Naive thymus-derived CD8-positive, alpha-beta T cell (primary cell): ENCODE measurements at regions not wholly inside any gene's neighbourhood (a gene's known extent, or its start where the extent isn't known, plus 50 kb on each side); places are given as distances from the start of the nearest gene placed in this dataset.

ENCODE experiments used
- ATAC-seq, 2 donors: fragments of 150-1000 bp; cut with Tn5 transposase in 1 of 2; sonication (Bioruptor Pico), chemical (Tn5 transposase) in 1 of 2; 1 replicate in 1 of 2; 2 replicates in 1 of 2; pipeline ENCODE4 v1.10.0; 2021; ENCODE audit warnings: mild to moderate bottlenecking in 2 of 2, moderate library complexity in 2 of 2
- POLR2A ChIA-PET: fragments of 350-600 bp; sonication (Branson Sonifier 250); formaldehyde crosslinking; loops from one replicate; lab custom pipeline; 2021; ENCODE audit warnings: antibody characterized with exemption; lab: Charles Lee
- DNase-seq, 10 donors: peaks; one replicate each; pipeline versions ENCODE4 v3.0.0 to v3.0.0-alpha.2; 2020 to 2022
- H3K27ac Mint-ChIP-seq, 10 donors: one replicate each; pipeline ENCODE4 v1.8.0; 2020 to 2022; ENCODE audit warnings: mild to moderate bottlenecking in 10 of 10, mixed read lengths in 10 of 10, moderate library complexity in 4 of 10, inconsistent platforms in 1 of 10
- H3K27me3 Mint-ChIP-seq, 5 donors: one replicate each; pipeline ENCODE4 v1.8.0; 2021 to 2022; ENCODE audit warnings: mixed read lengths in 5 of 5
- H3K36me3 Mint-ChIP-seq, 3 donors: one replicate each; pipeline ENCODE4 v1.8.0; 2020 to 2022; ENCODE audit warnings: mixed read lengths in 3 of 3, mild to moderate bottlenecking in 2 of 3, inconsistent platforms in 1 of 3
- H3K4me1 Mint-ChIP-seq, 4 donors: one replicate each; pipeline ENCODE4 v1.8.0; 2021 to 2022; ENCODE audit warnings: mixed read lengths in 4 of 4
- H3K4me3 Mint-ChIP-seq, 10 donors: one replicate each; pipeline ENCODE4 v1.8.0; 2020 to 2022; ENCODE audit warnings: mild to moderate bottlenecking in 10 of 10, mixed read lengths in 10 of 10, moderate library complexity in 6 of 10, inconsistent platforms in 1 of 10
- H3K9me3 Mint-ChIP-seq, 9 donors: one replicate each; pipeline ENCODE4 v1.8.0; 2020 to 2022; ENCODE audit warnings: mixed read lengths in 9 of 9, mild to moderate bottlenecking in 3 of 9, inconsistent platforms in 1 of 9, moderate library complexity in 1 of 9

- Mint-ChIP-seq H3K27ac (peak overlapping the region in 9 of 10 donors; percentile 86 to 99 (median 98)), H3K4me3 (peak overlapping the region; percentile 79 to 94 (median 86)), H3K27me3 (no peaks in the 10 kb centered on the region), H3K4me1 (peaks cover 13 to 66% (median 54%) of the 10 kb centered on the region in 4 donors), H3K9me3 (no peaks in the 10 kb centered on the region), H3K36me3 (peaks cover 20 to 85% (median 68%) of the 10 kb centered on the region in 3 donors)
- POLR2A ChIA-PET, result interaction anchor here (0.7 to 34.2 kb wide), 15 partner anchors 8 to 657 kb away, joined by 3 to 760 read pairs (median 4); no protein-coding TSS in a partner anchor
- no peak for DNase-seq
- ATAC-seq, result no peak
Observed at GRCh38 chr14:22505309-22505696, 83.7 kb downstream of the DAD1 start.

DNA sequence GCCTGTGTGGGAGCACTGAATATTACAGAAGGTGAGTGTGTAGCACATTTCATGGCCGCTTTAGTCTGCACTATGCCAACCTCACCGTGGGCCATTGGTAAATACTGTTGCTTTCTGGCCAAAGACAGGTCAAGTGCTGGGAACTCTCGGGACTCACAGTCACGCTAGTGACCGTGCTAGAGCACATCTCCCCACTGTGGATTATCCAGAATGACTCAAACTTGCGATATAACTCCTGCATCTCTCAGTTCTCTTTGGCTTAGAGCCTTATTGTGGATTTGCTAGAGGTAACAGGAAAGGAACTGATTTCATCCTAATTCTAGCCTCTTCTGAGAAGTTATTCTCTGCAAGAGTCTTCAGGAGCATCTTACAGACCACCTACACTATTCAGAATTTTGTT is 86.5 kb downstream of the DAD1 start:
- Mint-ChIP-seq H3K36me3 (peaks cover 18 to 79% (median 62%) of the 10 kb centered on the region in 3 donors), H3K27me3 (no peaks in the 10 kb centered on the region), H3K9me3 (no peaks in the 10 kb centered on the region), H3K4me1 (peaks cover 11 to 54% (median 44%) of the 10 kb centered on the region in 4 donors), H3K27ac (peak overlapping the region; percentile 83 to 98 (median 94)), H3K4me3 (peak overlapping the region; percentile 80 to 93 (median 88))
- no peak for DNase-seq
- ATAC-seq, result no peak
- POLR2A ChIA-PET, result interaction anchor here (0.7 to 34.2 kb wide), 9 partner anchors 7 to 753 kb away, joined by 3 to 760 read pairs (median 9); partner anchors contain the start of gene DAD1

DNA sequence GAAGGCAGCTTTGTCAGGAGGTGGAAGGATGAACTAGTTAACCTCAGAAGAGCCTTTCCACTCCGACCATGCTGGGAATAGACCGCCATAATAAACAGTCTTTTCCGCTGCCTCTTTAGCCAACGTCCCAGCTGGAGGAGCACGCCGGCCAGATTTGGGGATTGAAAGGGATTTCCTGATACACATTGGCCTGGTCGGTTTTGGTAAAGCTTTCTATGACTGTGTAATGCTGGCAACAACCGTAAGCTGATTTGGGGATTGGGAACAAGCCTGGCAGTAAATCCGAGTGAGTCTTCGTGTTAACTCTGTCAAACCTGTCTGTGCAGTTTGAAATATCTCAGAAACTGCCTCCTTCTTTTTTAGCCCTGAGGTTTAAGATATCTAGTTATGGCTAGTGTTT is 87.0 kb downstream of the DAD1 start:
- no peaks in the 10 kb centered on the region for H3K9me3 Mint-ChIP-seq
- peak overlapping the region; percentile 83 to 98 (median 94) for H3K27ac Mint-ChIP-seq
- POLR2A ChIA-PET, result interaction anchor here (0.6 to 34.2 kb wide), 9 partner anchors 8 to 1942 kb away, joined by 3 to 760 read pairs (median 10); partner anchors contain the start of gene DAD1
- H3K4me1 Mint-ChIP-seq, result peaks cover 9 to 54% (median 43%) of the 10 kb centered on the region in 4 donors
- peak overlapping the region; percentile 80 to 93 (median 88) for H3K4me3 Mint-ChIP-seq
- H3K27me3 Mint-ChIP-seq, result no peaks in the 10 kb centered on the region
- no peak for ATAC-seq
- H3K36me3 Mint-ChIP-seq, result peaks cover 15 to 78% (median 63%) of the 10 kb centered on the region in 3 donors
- no peak for DNase-seq

DNA sequence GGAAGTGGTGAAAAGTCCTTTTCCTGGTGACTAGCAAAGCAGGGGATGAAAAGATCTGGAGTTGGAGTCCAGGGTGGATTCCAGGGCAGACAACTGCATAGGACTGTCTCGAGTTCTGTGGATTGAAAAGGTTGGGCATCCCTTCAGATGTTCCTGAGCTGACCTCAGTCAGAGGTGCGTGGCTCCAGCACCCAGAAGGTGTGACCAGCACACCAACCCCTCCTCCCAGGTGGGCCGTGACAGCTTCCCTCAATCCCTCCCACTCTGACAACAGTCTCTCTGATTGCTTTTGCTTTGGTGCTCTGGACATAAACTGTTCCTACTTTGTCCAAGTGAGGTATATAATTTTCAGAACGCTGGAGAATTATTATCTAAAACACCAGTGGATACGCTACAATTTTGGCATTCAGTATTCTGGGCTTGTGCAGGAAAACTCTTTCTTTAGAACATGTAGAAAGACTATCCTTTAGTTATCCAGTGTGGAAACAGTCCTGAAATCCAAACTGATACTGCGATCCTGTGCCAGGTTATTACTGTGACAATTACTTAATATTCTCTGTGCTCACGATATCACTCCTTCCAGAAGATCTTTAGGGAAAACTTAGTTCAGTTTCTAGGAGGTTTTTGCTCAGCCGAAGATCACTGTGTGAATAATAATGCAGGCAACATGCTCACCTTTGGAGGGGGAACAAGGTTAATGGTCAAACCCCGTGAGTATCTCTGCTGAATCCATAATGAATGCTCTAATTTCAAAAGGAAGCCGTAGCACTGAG is 87.9 kb downstream of the DAD1 start:
- H3K36me3 Mint-ChIP-seq, result peaks cover 12 to 73% (median 60%) of the 10 kb centered on the region in 3 donors
- H3K4me1 Mint-ChIP-seq, result peaks cover 6 to 55% (median 37%) of the 10 kb centered on the region in 4 donors
- H3K9me3 Mint-ChIP-seq, result no peaks in the 10 kb centered on the region
- no peak for DNase-seq
- peak overlapping the region; percentile 80 to 93 (median 88) for H3K4me3 Mint-ChIP-seq
- H3K27me3 Mint-ChIP-seq, result no peaks in the 10 kb centered on the region
- ATAC-seq, result no peak
- H3K27ac Mint-ChIP-seq, result peak overlapping the region; percentile 83 to 98 (median 94)
- POLR2A ChIA-PET, result interaction anchor here (0.6 to 34.2 kb wide), 14 partner anchors 9 to 1943 kb away, joined by 3 to 760 read pairs (median 6); partner anchors contain the start of gene DAD1

GRCh38 chr14:22500525-22500924 is 88.5 kb downstream of the DAD1 start:
- peaks cover 4 to 54% (median 31%) of the 10 kb centered on the region in 4 donors for H3K4me1 Mint-ChIP-seq
- no peak for ATAC-seq
- H3K4me3 Mint-ChIP-seq, result peak overlapping the region; percentile 80 to 93 (median 88)

DNA sequence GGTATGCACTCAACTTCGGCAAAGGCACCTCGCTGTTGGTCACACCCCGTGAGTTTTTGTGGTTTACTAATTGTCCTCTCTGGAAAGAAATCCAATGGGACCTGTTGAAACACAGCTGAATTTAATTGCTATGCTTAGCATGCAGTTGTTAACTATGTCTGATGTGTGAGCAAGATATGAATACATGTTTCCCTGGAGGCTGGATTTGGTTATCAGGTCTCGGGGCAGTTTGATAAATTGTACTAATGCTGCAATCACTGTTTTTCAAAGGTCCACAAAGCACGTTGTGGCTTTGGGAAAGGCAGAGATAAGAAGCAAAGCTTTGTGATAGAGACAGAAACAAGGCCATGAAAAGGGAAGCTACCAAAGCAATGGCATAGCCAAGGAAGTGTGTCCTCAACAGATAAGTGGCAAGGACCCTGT is 91.3 kb downstream of the DAD1 start:
- H3K27me3 Mint-ChIP-seq, result no peaks in the 10 kb centered on the region
- peaks cover 10 to 61% (median 53%) of the 10 kb centered on the region in 3 donors for H3K36me3 Mint-ChIP-seq
- peaks cover 4 to 61% (median 27%) of the 10 kb centered on the region in 4 donors for H3K4me1 Mint-ChIP-seq

More at GRCh38 chr14:22500525-22500924, 88.5 kb downstream of the DAD1 start:
- Mint-ChIP-seq H3K9me3 (no peaks in the 10 kb centered on the region), H3K27ac (peak overlapping the region; percentile 83 to 98 (median 94)), H3K27me3 (no peaks in the 10 kb centered on the region), H3K36me3 (peaks cover 12 to 67% (median 56%) of the 10 kb centered on the region in 3 donors)
- POLR2A ChIA-PET, result interaction anchor here (1.0 to 34.2 kb wide), 9 partner anchors 8 to 62 kb away, joined by 3 to 760 read pairs (median 10); no protein-coding TSS in a partner anchor
- no peak for DNase-seq

DNA sequence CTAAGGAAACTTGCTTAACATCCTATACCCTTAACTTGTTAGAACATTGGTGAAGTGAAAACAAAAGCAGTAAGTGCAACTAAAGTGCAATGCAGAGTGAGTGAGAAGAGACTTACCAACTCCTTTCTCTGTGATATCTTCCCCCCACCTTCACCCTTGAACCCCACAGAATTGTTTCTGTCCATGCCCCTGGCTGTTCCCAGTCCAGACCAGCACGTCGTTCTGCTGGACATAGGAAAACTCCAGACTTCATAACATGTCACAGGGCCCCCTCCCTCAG is 91.9 kb downstream of the DAD1 start:
- Mint-ChIP-seq H3K27me3 (no peaks in the 10 kb centered on the region), H3K4me3 (peak overlapping the region; percentile 78 to 93 (median 88)), H3K27ac (peak overlapping the region in 9 of 10 donors; percentile 88 to 98 (median 92)), H3K36me3 (peaks cover 4 to 61% (median 50%) of the 10 kb centered on the region in 3 donors), H3K9me3 (no peaks in the 10 kb centered on the region), H3K4me1 (peaks cover 4 to 64% (median 26%) of the 10 kb centered on the region in 4 donors)
- POLR2A ChIA-PET, result interaction anchor here (0.7 to 34.2 kb wide), 7 partner anchors 13 to 295 kb away, joined by 3 to 760 read pairs (median 14); no protein-coding TSS in a partner anchor
- ATAC-seq (peak; percentile 26 to 35), DNase-seq (no peak)

More for the DNA sequence above, 91.3 kb downstream of the DAD1 start:
- Mint-ChIP-seq H3K4me3 (peak overlapping the region; percentile 78 to 93 (median 88)), H3K9me3 (no peaks in the 10 kb centered on the region), H3K27ac (peak overlapping the region; percentile 85 to 98 (median 91))
- ATAC-seq (no peak), DNase-seq (no peak)
- POLR2A ChIA-PET, result interaction anchor here (0.6 to 34.2 kb wide), 9 partner anchors 12 to 610 kb away, joined by 3 to 760 read pairs (median 10); no protein-coding TSS in a partner anchor

DNA sequence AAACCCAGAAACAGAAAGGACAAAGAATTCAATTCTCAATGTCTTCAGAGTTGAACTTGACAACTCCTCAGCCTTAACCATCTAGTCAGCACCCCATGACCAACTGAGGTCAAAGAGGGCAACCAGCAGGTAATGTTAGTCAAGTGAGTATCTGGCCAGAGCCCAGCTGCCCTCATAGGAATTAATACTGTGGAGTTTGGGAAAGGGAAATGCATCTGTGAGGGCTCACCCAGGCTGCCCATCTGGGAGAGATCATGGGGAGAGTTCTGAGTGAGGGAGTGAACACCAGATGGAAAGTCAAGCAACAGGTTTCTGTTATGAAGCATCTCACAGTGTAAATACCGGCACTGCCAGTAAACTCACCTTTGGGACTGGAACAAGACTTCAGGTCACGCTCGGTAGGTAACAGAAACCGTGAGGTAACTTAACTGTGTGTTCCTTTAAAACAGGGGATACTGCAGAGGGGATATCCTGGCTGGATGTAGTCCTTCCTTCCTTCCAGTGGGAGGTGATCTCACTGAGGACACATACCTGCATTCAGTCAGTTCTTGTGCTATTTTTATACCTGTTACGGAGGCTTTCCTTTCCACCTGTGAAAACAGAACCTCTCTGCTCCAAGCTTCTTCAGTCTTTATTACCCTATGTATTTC is 94.4 kb downstream of the DAD1 start:
- Mint-ChIP-seq H3K9me3 (no peaks in the 10 kb centered on the region), H3K27ac (peak overlapping the region in 9 of 10 donors; percentile 88 to 98 (median 92)), H3K4me1 (peaks cover 0 to 77% (median 19%) of the 10 kb centered on the region in 4 donors), H3K4me3 (peak overlapping the region; percentile 78 to 93 (median 88)), H3K27me3 (no peaks in the 10 kb centered on the region), H3K36me3 (peaks cover 4 to 61% (median 50%) of the 10 kb centered on the region in 3 donors)
- DNase-seq (no peak), ATAC-seq (no peak)
- POLR2A ChIA-PET, result interaction anchor here (0.8 to 34.2 kb wide), 4 partner anchors 15 to 68 kb away, joined by 3 to 760 read pairs (median 72); no protein-coding TSS in a partner anchor

- no peak for DNase-seq
- H3K36me3 Mint-ChIP-seq, result peaks cover 0 to 57% (median 43%) of the 10 kb centered on the region in 3 donors
- H3K27me3 Mint-ChIP-seq, result no peaks in the 10 kb centered on the region
- H3K27ac Mint-ChIP-seq, result peak overlapping the region in 9 of 10 donors; percentile 77 to 98 (median 90)
- ATAC-seq, result no peak
- POLR2A ChIA-PET, result interaction anchor here (0.8 to 34.2 kb wide), 6 partner anchors 16 to 68 kb away, joined by 3 to 760 read pairs (median 4); no protein-coding TSS in a partner anchor
- H3K9me3 Mint-ChIP-seq, result no peaks in the 10 kb centered on the region
- H3K4me1 Mint-ChIP-seq, result peaks cover 0 to 78% (median 17%) of the 10 kb centered on the region in 4 donors
- peak overlapping the region; percentile 70 to 93 (median 88) for H3K4me3 Mint-ChIP-seq
Observed at GRCh38 chr14:22493753-22494152, 95.3 kb downstream of the DAD1 start.

DNA sequence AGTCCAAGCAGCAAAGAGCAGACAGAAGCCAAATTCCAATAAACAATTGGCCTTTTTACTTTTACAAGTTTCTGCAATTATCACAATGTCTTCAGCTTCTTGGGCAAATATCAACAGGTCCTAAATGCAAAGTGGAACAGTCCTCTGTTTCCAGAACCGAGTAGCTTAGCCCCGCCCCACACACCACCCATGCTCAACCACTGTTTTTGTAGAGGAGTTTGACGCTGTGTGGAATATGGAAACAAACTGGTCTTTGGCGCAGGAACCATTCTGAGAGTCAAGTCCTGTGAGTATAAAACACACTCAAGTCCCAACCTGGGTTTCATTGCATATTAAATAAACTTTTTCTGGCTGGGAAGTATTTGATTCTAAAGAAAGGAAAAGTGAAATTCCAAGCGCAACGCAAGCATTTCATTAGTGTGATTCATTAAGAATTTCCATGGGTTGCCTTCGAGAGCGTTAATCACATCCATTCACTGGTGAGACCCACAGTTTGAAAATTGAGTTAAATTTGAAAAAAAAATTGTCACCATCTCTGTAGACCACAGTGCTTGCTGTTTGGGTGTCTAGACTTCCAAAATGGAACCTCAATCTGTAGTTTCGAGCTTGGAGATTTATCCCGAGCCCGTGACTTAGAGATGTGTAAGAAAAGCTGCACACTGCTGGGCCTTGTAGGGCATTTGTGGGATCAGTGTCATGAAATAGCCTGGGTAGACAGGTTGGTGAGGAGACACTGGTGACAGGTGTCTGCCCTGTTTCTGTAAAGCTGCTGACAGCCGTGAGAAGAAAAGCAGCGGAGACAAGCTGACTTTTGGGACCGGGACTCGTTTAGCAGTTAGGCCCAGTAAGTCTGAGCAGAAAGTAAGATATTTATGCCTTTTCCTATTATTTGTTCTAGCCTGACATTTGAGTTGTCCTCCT is 96.1 kb downstream of the DAD1 start:
- H3K4me3 Mint-ChIP-seq, result peak overlapping the region; percentile 70 to 93 (median 88)
- no peaks in the 10 kb centered on the region for H3K9me3 Mint-ChIP-seq
- no peaks in the 10 kb centered on the region for H3K27me3 Mint-ChIP-seq
- POLR2A ChIA-PET, result interaction anchor here (0.7 to 34.2 kb wide), 9 partner anchors 8 to 77 kb away, joined by 3 to 760 read pairs (median 3); no protein-coding TSS in a partner anchor
- H3K4me1 Mint-ChIP-seq, result peaks cover 0 to 86% (median 19%) of the 10 kb centered on the region in 4 donors
- ATAC-seq (peak in 1 of 2 donors; percentile 22), DNase-seq (no peak)
- H3K36me3 Mint-ChIP-seq, result peaks cover 0 to 55% (median 39%) of the 10 kb centered on the region in 3 donors
- peak overlapping the region in 9 of 10 donors; percentile 77 to 98 (median 90) for H3K27ac Mint-ChIP-seq
